Spleen (tissue), 7 donors: ENCODE measurements at regions not wholly inside any gene's neighbourhood (a gene's known extent, or its start where the extent isn't known, plus 50 kb on each side); places are given as distances from the start of the nearest gene placed in this dataset.

Source experiments
- POLR2A ChIP-seq, 3 donors: fragments of 450-650 bp; IDR thresholded peaks; one replicate each; pipeline ENCODE4 v1.5.1; 2017; ENCODE audit warnings: antibody characterized with exemption in 3 of 3, mild to moderate bottlenecking in 1 of 3
- POLR2AphosphoS5 ChIP-seq, 3 donors: sonication (generic); formaldehyde crosslinking; IDR thresholded peaks; one replicate each; pipeline ENCODE4 v1.5.1; 2017; ENCODE audit warnings: antibody characterized with exemption in 3 of 3
- TF ChIP-seq, protein P1 (sequence below), 11 experiments: fragments of 200-600 bp in 7 of 11; fragments of 450-650 bp in 4 of 11; sonication (generic) in 4 of 11; IDR thresholded peaks in 8 of 11; conservative IDR thresholded peaks in 3 of 11; 1 replicate in 7 of 11; 2 replicates in 4 of 11; pipeline versions ENCODE4 v1.4.0 to v1.8.0; 2016 to 2021; ENCODE audit warnings: antibody characterized with exemption in 11 of 11, inconsistent platforms in 4 of 11, mild to moderate bottlenecking in 1 of 11
- donor health status: DM: no; HTN: no; CAD: no; lungs with moderate emphysema.
- donor health status: DM: no; HTN: no; CAD: no.
- donor health status: DM: no; HTN: no; CAD: no.

DNA sequence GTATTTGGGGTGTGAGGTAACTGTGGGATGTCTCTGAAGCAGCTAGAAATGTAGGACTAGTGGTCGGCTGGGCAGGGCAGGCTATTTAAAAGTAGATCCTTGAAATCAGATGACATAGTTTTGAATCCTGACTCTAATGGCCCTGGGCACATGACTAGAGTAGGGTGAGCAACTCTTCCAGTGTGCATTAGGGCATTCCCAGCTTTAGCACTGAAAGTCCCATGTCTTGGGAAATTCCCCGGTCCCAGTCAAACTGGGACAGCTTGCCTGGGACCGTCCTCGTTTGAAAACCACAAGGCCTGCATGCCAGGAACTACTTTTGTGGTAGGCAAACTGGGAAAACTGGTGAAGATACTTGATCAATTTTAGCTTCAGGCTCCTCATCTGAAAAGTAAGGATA lies 255.3 kb downstream of the PTEN start:
- TF ChIP-seq, protein P1, sequence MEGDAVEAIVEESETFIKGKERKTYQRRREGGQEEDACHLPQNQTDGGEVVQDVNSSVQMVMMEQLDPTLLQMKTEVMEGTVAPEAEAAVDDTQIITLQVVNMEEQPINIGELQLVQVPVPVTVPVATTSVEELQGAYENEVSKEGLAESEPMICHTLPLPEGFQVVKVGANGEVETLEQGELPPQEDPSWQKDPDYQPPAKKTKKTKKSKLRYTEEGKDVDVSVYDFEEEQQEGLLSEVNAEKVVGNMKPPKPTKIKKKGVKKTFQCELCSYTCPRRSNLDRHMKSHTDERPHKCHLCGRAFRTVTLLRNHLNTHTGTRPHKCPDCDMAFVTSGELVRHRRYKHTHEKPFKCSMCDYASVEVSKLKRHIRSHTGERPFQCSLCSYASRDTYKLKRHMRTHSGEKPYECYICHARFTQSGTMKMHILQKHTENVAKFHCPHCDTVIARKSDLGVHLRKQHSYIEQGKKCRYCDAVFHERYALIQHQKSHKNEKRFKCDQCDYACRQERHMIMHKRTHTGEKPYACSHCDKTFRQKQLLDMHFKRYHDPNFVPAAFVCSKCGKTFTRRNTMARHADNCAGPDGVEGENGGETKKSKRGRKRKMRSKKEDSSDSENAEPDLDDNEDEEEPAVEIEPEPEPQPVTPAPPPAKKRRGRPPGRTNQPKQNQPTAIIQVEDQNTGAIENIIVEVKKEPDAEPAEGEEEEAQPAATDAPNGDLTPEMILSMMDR (IDR thresholded peaks at IDR 0.05 in 8 of 11, conservative IDR thresholded peaks at IDR 0.05 in 3 of 11) = no peak
- TF ChIP-seq POLR2A (IDR thresholded peaks at IDR 0.05) (no peak), POLR2AphosphoS5 (IDR thresholded peaks at IDR 0.05) (no peak)
